Stimulated activated memory B cell treated with anti-CD40 and anti-IgM and Interleukin-4, amounts not matched to agents 10 μg/mL and 1 μg/mL and 100 μg/mL, for 72 hours (primary cell): ENCODE measurements at regions not wholly inside any gene's neighbourhood (a gene's known extent, or its start where the extent isn't known, plus 50 kb on each side); places are given as distances from the start of the nearest gene placed in this dataset.
"Not testable (repeated sequence)": the region's sequence is repeated elsewhere in the genome, so short reads cannot be mapped to it uniquely, and the experiment has no call there.

ENCODE experiments used
- ATAC-seq: fragments of 150-1000 bp; cut with Tn5 transposase; 2 replicates; pipeline ENCODE4 v1.10.0; 2021
- H3K27ac Mint-ChIP-seq: one replicate; pipeline ENCODE4 v1.8.0; 2022; ENCODE audit warnings: mild to moderate bottlenecking, mixed read lengths
- H3K27me3 Mint-ChIP-seq: one replicate; pipeline ENCODE4 v1.8.0; 2022; ENCODE audit warnings: mixed read lengths
- H3K36me3 Mint-ChIP-seq: one replicate; pipeline ENCODE4 v1.8.0; 2022; ENCODE audit warnings: mixed read lengths
- H3K4me1 Mint-ChIP-seq: one replicate; pipeline ENCODE4 v1.8.0; 2022; ENCODE audit warnings: mixed read lengths
- H3K4me3 Mint-ChIP-seq: one replicate; pipeline ENCODE4 v1.8.0; 2022; ENCODE audit warnings: mild to moderate bottlenecking, moderate library complexity, mixed read lengths
- H3K9me3 Mint-ChIP-seq: one replicate; pipeline ENCODE4 v1.8.0; 2022; ENCODE audit warnings: mixed read lengths

- H3K4me1 Mint-ChIP-seq, result no peaks in the 10 kb centered on the region
- ATAC-seq, result no peak
- no peaks in the 10 kb centered on the region for H3K36me3 Mint-ChIP-seq
- H3K4me3 Mint-ChIP-seq, result no peak overlapping the region
- no peaks in the 10 kb centered on the region for H3K27me3 Mint-ChIP-seq
- H3K27ac Mint-ChIP-seq, result no peak overlapping the region
- no peaks in the 10 kb centered on the region for H3K9me3 Mint-ChIP-seq
Measured at GRCh38 chr10:128575761-128576160, 449.5 kb upstream of the MKI67 start.

GRCh38 chr10:128576336-128576735 is 450.1 kb upstream of the MKI67 start:
- Mint-ChIP-seq H3K27me3 (no peaks in the 10 kb centered on the region), H3K27ac (no peak overlapping the region), H3K36me3 (no peaks in the 10 kb centered on the region), H3K4me1 (no peaks in the 10 kb centered on the region), H3K9me3 (no peaks in the 10 kb centered on the region), H3K4me3 (no peak overlapping the region)
- ATAC-seq, result no peak

- Mint-ChIP-seq H3K4me1 (no peaks in the 10 kb centered on the region), H3K4me3 (no peak overlapping the region), H3K36me3 (no peaks in the 10 kb centered on the region), H3K27me3 (no peaks in the 10 kb centered on the region), H3K27ac (no peak overlapping the region), H3K9me3 (no peaks in the 10 kb centered on the region)
- no peak for ATAC-seq
Measured at GRCh38 chr10:128576943-128577670, 450.9 kb upstream of the MKI67 start.

GRCh38 chr10:128577958-128578750 is 451.9 kb upstream of the MKI67 start:
- Mint-ChIP-seq H3K4me3 (no peak overlapping the region), H3K27me3 (no peaks in the 10 kb centered on the region), H3K4me1 (no peaks in the 10 kb centered on the region), H3K27ac (no peak overlapping the region), H3K9me3 (no peaks in the 10 kb centered on the region), H3K36me3 (no peaks in the 10 kb centered on the region)
- no peak for ATAC-seq

GRCh38 chr10:128578766-128579165 is 452.5 kb upstream of the MKI67 start:
- Mint-ChIP-seq H3K4me3 (no peak overlapping the region), H3K27ac (no peak overlapping the region), H3K36me3 (no peaks in the 10 kb centered on the region)

GRCh38 chr10:128579280-128579865 is 453.1 kb upstream of the MKI67 start:
- no peak for ATAC-seq
- Mint-ChIP-seq H3K4me1 (no peaks in the 10 kb centered on the region), H3K36me3 (no peaks in the 10 kb centered on the region), H3K4me3 (no peak overlapping the region), H3K9me3 (peaks cover 4% of the 10 kb centered on the region), H3K27ac (no peak overlapping the region), H3K27me3 (no peaks in the 10 kb centered on the region)

More at GRCh38 chr10:128578766-128579165, 452.5 kb upstream of the MKI67 start:
- Mint-ChIP-seq H3K9me3 (peaks cover 4% of the 10 kb centered on the region), H3K27me3 (no peaks in the 10 kb centered on the region), H3K4me1 (no peaks in the 10 kb centered on the region)
- no peak for ATAC-seq

- H3K27me3 Mint-ChIP-seq, result no peaks in the 10 kb centered on the region
- ATAC-seq, result no peak
- H3K9me3 Mint-ChIP-seq, result peaks cover 4% of the 10 kb centered on the region
- H3K27ac Mint-ChIP-seq, result no peak overlapping the region
- no peaks in the 10 kb centered on the region for H3K36me3 Mint-ChIP-seq
- no peaks in the 10 kb centered on the region for H3K4me1 Mint-ChIP-seq
- no peak overlapping the region for H3K4me3 Mint-ChIP-seq
Measured at GRCh38 chr10:128579901-128580300, 453.7 kb upstream of the MKI67 start.

GRCh38 chr10:128583125-128583524 is 456.9 kb upstream of the MKI67 start:
- H3K27ac Mint-ChIP-seq, H3K9me3 Mint-ChIP-seq, H3K4me1 Mint-ChIP-seq, ATAC-seq, H3K27me3 Mint-ChIP-seq, H3K36me3 Mint-ChIP-seq, H3K4me3 Mint-ChIP-seq: not testable (repeated sequence)

GRCh38 chr10:128586599-128586998 is 460.4 kb upstream of the MKI67 start:
- not testable (repeated sequence) for ATAC-seq, H3K27me3 Mint-ChIP-seq, H3K9me3 Mint-ChIP-seq, H3K4me1 Mint-ChIP-seq, H3K36me3 Mint-ChIP-seq, H3K27ac Mint-ChIP-seq, H3K4me3 Mint-ChIP-seq

- Mint-ChIP-seq H3K27ac (no peak overlapping the region), H3K36me3 (no peaks in the 10 kb centered on the region), H3K4me3 (no peak overlapping the region), H3K4me1 (no peaks in the 10 kb centered on the region), H3K27me3 (no peaks in the 10 kb centered on the region), H3K9me3 (peaks cover 4% of the 10 kb centered on the region)
- no peak for ATAC-seq
Measured at GRCh38 chr10:128587689-128588088, 461.5 kb upstream of the MKI67 start.

GRCh38 chr10:128588402-128588801 is 462.2 kb upstream of the MKI67 start:
- Mint-ChIP-seq H3K4me3 (no peak overlapping the region), H3K4me1 (no peaks in the 10 kb centered on the region), H3K9me3 (peaks cover 3% of the 10 kb centered on the region), H3K27ac (no peak overlapping the region), H3K27me3 (no peaks in the 10 kb centered on the region), H3K36me3 (no peaks in the 10 kb centered on the region)
- no peak for ATAC-seq

- no peak for ATAC-seq
- no peak overlapping the region for H3K4me3 Mint-ChIP-seq
- H3K4me1 Mint-ChIP-seq, result no peaks in the 10 kb centered on the region
Measured at GRCh38 chr10:128594688-128595087, 468.5 kb upstream of the MKI67 start.

GRCh38 chr10:128596906-128597305 is 470.7 kb upstream of the MKI67 start:
- H3K27ac Mint-ChIP-seq, result no peak overlapping the region
- peaks cover 11% of the 10 kb centered on the region for H3K9me3 Mint-ChIP-seq
- H3K27me3 Mint-ChIP-seq, result no peaks in the 10 kb centered on the region
- no peak for ATAC-seq
- no peaks in the 10 kb centered on the region for H3K36me3 Mint-ChIP-seq
- H3K4me3 Mint-ChIP-seq, result no peak overlapping the region
- no peaks in the 10 kb centered on the region for H3K4me1 Mint-ChIP-seq

More at GRCh38 chr10:128594688-128595087, 468.5 kb upstream of the MKI67 start:
- Mint-ChIP-seq H3K27ac (no peak overlapping the region), H3K36me3 (no peaks in the 10 kb centered on the region), H3K27me3 (no peaks in the 10 kb centered on the region), H3K9me3 (peaks cover 11% of the 10 kb centered on the region)

GRCh38 chr10:128599030-128599429 is 472.8 kb upstream of the MKI67 start:
- Mint-ChIP-seq H3K27me3 (no peaks in the 10 kb centered on the region), H3K9me3 (peaks cover 14% of the 10 kb centered on the region), H3K4me3 (no peak overlapping the region), H3K36me3 (no peaks in the 10 kb centered on the region), H3K27ac (no peak overlapping the region), H3K4me1 (no peaks in the 10 kb centered on the region)
- no peak for ATAC-seq

- H3K9me3 Mint-ChIP-seq, result peaks cover 14% of the 10 kb centered on the region
- no peaks in the 10 kb centered on the region for H3K4me1 Mint-ChIP-seq
- H3K27ac Mint-ChIP-seq, result no peak overlapping the region
- no peaks in the 10 kb centered on the region for H3K27me3 Mint-ChIP-seq
- H3K4me3 Mint-ChIP-seq, result no peak overlapping the region
- no peaks in the 10 kb centered on the region for H3K36me3 Mint-ChIP-seq
- no peak for ATAC-seq
Measured at GRCh38 chr10:128599538-128599937, 473.3 kb upstream of the MKI67 start.

- Mint-ChIP-seq H3K4me1 (no peaks in the 10 kb centered on the region), H3K27me3 (no peaks in the 10 kb centered on the region), H3K9me3 (peaks cover 3% of the 10 kb centered on the region), H3K27ac (no peak overlapping the region), H3K36me3 (no peaks in the 10 kb centered on the region), H3K4me3 (no peak overlapping the region)
- ATAC-seq, result no peak
Measured at GRCh38 chr10:128602183-128602582, 476.0 kb upstream of the MKI67 start.
